ENCODE measurements at regions not wholly inside any gene's neighbourhood (a gene's known extent, or its start where the extent isn't known, plus 50 kb on each side); places are given as distances from the start of the nearest gene placed in this dataset.

GRCh38 chr5:68431186-68431585 is 215.6 kb downstream of the PIK3R1 start:
- TF ChIP-seq CTCF (IDR thresholded peaks at IDR 0.05; ENCODE audit: low read length): no peak
- no peak for TF ChIP-seq EZH2 (IDR thresholded peaks at IDR 0.05; ENCODE audit: borderline replicate concordance, low read length)
